HG03095 (cell line): ENCODE measurements at regions not wholly inside any gene's neighbourhood (a gene's known extent, or its start where the extent isn't known, plus 50 kb on each side); places are given as distances from the start of the nearest gene placed in this dataset.
"Not testable (repeated sequence)": the region's sequence is repeated elsewhere in the genome, so short reads cannot be mapped to it uniquely, and the experiment has no call there.

Source experiments
- ATAC-seq: cut with Tn5 transposase; IDR thresholded peaks from one replicate; pipeline ENCODE4 v1.9.1; 2021; ENCODE audit warnings: moderate library complexity; ENCODE audit not compliant: unreplicated experiment

DNA sequence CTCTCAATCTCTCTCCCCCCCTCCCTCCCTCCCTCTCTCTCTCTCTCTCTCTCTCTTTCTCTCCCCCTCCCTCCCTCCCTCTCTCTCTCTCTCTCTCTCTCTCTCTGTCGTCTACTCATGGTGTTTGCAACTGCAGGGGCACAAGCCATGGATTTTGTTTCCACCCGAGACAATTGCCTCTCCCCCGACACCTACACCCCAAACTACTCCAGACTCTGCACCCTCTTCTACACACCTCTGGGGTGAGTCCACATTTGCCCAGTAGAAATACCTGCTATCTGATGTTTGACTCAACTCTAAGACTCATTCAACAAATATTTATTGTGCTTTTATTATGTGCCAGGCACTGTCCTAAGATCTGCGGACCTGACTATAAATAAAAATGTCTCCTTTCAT lies 93.7 kb downstream of the TMEM17 start:
- ATAC-seq, result no peak

DNA sequence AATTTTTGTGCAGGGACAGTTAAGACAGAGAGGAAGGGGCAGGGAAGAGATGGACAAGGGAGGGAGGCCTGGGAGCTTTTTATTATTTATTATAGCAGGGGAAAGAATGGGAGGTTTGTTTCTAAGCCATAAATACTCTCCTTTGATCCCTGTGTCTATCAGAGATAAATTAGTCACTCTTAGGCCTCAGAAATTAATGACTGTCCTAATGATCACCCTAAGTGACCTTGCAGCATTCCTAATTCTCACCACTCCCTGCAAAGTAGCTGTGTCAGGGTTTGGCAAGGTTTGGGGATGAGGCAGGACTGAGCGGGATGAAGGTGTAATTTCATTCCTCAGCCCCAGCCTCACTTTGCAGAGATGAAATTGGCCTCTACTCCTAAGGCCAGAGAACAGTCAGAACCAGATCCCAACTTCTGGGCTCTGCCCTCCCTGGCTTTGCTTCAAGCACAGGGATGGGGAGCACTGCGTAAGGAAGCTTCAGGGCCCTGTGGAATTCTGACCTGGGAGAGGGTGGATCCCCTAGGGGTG lies 95.0 kb downstream of the TMEM17 start:
- ATAC-seq, result no peak

DNA sequence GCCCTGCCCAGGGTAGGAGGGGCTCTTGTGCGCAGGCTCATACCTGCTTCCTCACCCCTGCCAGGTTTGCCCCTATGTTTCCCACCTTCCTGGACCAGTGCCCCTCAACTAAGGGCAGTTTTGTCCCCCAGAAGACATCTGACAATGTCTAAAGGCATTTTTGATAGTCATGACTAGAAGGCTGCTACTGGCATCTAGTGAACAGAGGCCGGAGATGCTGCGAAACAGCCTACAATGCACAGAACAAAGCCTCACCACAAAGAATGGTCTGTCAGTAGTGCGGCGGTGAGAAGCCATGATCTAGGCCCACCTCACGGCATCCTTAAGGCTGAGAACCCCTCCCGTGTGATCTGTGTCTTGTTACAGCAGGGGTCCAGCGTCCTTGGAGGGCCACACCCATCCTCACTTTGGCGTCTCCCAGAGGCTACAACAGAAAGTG lies 96.0 kb downstream of the TMEM17 start:
- ATAC-seq, result no peak

DNA sequence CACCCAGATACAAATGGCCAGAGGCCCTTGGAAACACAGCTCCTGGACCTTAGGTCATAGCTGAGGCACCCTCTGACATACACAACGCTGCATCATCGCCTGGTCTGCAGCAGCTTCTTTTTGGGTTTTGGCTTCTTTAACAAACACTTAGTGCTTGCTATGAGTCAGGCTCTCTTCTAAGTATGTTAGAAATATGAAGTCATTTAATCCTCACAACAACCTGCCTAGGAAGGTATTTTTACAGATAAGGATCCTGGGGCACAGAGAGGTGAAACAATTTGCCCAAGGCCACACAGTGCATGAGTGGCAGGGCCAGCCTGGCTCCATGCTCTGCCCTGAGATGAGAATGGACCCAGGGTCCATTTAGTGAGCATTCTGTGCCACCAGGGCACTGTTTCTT lies 96.6 kb downstream of the TMEM17 start:
- no peak for ATAC-seq

DNA sequence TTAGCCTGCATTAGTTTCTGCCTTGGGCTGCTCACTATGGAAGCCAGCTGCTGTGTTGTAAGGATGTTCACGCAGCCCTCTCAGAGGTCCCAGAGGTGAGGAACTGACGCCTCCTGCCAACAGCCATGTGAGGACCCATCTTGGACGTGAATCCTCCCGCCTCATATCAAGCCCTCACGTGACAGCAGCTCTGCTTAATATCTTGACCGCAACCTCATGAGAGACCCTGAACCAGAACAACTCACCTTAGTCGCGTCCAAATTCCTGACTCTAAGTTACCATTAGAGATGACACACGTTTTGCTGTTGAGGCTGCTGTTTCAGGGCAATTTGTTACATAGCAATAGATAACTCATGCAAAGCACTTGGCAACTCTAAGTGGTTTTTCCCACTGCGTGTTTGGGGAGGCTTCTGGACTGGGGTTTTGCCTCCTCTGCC lies 97.7 kb downstream of the TMEM17 start:
- ATAC-seq, result no peak

DNA sequence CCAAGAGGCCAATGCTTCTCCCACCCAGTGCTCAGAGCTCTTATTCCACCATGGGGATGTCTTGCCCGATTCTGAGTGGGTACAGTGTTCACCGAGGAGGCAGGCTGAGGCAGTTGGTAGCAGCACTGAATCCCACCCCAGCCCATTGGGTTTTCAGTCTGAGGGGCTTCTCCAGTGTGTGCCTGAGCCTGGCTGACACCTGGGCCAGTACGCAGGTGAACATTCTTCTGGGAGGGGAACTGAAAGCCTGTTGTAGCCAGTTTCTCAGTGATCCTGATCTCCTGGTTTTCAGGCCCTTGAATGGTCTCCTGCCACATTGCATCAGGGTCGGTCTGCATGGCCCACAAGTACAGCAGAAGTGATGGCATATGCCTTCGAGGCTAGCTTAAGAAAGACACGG lies 98.2 kb downstream of the TMEM17 start:
- ATAC-seq, result no peak

DNA sequence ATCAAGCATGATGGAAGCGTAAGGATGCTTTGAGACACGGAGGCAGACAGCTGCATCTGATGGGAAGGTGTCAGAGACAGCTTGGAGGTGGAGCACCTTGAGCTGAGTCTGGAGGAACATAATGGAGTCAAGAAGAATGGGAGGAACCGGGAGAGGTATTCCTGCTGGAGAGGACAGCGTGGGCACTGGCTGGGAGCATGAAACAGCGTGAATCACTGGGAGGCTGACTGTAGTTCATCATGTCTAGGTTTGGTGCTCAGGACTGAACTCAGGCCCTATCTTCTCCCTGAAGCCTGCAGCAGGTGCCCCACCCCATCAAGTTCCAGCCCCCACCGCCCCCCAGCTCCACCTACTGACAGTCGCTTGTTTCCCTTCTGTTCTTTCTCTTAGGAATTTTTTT lies 98.6 kb downstream of the TMEM17 start:
- no peak for ATAC-seq

DNA sequence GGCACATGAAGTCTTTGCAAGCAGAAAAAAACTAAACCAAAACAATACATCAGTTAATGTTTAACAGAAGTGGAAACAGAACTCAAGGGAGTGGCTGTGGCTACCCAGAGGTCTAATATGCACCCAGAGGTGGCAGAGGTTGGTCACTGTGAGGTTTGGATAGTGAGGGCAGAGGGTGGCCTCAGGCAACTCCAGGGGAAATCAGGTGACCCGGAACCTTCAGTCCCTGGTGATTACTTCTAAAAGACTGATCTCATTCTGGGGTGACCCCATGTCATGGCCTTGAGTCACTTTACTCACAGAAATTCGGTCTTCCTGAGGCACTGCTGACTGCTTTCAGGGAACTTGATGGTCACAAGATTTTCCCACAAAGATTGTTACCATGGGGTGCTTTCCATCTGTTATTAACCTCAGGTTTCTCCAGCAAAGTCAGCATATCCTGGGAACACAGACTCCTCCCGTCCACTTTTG lies 99.4 kb downstream of the TMEM17 start:
- no peak for ATAC-seq

DNA sequence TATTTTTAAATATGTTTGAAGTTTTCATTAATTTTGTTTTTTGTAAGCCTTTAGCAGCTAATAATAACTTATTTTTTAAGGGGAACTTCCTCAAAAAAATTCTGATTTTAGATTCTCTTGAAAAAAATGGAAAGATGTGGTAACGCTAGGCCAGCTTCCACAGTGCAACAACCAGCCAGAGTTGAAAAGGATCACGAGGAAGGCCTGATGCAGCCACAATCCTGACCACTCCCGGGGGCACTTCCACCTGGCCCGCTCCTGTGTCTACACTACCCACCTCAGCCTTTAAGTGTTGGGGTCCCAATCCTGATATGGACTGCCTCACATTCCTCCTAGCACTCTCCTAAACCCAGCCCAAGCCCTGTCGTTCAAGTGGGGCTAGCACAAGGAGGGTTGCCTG lies 101.1 kb downstream of the TMEM17 start:
- no peak for ATAC-seq

DNA sequence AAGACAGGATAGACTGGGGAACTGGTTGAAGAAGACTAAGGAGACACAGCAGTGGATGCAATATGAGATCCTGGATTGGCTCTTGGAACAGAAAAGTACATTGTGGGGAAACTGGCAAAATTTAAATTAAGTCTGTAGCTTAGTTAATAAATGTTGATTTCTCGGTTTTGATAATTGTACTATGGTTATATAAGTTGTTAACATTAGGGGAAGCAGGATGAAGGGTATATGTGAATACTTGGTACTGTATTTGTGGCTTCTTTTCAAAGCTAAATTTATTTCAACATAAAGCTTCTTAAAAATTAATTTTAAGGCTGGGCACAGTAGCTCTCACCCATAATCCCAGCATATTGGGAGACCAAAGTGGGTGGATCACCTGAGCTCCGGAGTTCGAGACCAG lies 103.8 kb downstream of the TMEM17 start:
- no peak for ATAC-seq

DNA sequence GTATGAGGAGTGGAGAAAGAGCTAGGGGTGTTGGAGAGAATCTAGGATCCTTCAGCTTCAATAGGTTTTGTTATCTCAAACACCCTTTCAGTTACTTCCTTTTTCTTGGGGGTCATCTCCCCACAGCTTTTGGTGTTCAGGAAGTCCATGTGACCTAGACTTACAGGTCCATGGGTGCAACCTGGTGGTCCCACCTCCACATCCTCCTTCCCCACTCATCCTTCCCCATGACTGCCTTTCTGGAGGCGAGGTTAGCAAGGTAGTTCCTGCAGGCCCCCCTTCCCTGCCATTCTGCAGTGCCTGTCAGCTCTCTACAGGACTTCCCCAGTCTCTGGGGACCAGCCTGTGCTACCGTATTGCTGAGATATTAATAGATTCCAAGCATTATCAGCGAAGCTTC lies 107.6 kb downstream of the TMEM17 start:
- ATAC-seq, result no peak

DNA sequence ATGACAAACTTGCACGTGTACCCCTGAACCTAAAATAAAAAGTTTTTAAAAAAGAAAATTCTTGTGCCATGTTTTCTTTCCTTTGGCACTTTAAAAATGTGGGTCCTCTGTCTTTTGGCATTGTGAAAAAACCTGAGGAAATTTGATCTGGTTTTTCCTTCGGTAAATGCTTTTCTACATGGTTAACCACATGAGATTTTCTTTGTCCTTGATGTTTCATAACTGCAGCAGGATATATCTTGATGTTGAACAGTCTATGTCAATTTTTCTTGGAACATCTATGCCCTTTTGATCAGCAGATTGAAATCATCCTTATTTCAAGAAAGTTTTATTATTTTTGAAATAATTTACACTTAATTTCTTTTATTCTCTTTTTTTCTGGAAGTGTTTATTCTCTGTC lies 109.1 kb downstream of the TMEM17 start:
- no peak for ATAC-seq

DNA sequence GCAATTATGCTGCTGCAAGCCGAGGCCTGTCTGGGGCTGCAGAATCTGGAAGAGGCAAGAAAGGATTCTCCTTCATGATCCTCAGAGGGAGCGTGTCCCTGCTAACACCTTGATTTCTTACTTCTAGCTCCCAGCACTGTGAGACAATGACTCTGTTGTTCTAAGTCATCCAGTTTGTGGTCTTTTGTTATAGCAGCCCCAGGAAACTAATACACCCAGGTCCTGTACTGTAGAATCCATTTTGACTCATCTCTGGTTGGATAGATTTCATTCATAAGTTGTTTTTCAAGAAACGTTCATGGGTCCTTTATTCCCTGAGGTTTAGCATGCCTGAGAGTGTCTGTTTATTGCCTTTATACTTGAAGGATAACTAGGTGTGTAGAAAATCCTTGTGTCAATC lies 112.7 kb downstream of the TMEM17 start:
- ATAC-seq, result no peak

DNA sequence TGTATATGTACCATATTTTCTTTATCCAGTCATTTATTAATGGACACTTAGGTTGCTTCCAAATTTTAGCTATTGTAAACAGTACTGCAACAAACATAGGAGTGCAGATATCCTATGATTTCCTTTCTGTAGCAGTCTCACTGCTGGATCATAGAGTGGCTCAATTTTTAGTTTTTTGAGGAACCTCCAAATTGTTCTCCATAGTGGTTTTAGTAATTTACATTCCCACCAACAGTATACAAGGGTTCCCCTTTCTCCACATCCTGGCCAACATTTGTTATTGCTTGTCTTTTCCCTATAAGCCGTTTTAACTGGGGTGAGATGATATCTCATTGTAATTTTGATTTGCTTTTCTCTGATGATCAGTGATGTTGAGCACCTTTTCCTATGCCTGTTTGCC lies 114.3 kb downstream of the TMEM17 start:
- no peak for ATAC-seq

DNA sequence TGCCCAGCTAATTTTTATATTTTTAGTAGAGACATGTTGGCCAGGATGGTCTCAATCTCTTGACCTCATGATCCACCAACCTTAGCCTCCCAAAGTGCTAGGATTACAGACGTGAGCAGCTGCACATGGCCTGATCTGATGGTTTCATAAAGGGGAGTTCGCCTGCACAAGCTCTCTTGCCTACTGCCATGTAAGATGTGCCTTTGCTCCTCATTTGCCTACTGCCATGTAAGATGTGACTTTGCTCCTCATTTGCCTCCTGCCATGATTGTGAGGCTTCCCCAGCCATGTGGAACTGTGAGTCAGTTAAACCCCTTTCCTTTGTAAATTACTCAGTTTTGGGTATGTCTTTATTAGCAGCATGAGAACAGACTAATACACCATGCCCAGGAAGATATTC lies 119.6 kb downstream of the TMEM17 start:
- not testable (repeated sequence) for ATAC-seq

DNA sequence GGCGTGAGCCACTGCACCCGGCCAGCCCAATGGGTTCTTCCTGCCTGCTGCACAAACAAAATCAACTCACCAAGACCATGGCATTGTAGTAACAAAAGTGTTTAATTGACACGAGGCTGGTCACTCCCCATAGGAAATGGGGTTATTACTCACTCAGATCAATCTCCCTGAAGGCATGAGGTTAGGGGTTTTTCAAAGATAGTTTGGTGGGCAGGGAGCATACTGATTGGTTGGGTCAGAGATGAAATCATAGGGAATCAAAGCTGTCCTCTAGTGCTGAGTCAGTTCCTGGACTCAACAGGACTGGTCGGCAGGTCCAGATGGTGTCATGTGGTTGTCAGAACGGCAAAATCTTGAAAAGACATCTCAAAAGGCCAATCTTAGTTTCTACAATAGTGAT lies 122.1 kb downstream of the TMEM17 start:
- ATAC-seq, result no peak

DNA sequence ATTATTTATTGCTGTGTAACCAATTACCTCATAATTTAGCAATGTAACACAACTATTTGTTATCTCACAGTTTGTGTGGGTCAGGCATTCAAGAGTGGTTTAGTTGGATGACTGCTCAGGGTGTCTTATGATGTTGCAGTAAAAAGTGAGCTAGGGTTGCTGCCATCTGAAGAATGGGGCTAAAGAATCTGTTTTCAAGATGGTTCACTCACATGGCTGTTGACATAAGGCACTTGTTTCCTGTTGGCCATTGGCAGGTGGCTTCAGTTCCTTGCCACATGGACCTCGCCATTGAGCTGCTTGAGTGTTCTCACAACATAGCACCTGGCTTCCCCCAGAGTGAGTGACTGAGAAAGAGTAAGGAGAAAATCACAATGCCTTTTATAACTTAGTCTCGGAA lies 123.2 kb downstream of the TMEM17 start:
- ATAC-seq, result no peak

DNA sequence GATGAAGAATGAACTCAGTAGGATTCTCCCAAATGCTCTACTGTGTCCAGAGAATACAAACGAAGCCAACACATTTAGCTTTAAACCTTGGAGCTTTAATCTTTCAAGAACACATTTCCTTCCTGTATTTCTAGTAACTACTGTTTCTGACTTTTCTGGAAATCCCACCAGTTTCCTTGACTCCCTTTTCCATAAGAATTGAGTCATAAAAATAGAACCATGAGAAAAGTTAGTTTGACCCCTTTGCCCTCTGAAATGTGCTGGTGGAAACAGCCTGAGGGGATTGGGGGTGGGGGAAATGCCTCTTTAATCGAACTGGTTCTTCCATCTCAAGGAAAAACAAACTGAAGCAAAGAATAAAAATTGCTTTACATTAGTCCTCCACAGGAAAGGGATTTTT lies 123.9 kb downstream of the TMEM17 start:
- ATAC-seq, result no peak

DNA sequence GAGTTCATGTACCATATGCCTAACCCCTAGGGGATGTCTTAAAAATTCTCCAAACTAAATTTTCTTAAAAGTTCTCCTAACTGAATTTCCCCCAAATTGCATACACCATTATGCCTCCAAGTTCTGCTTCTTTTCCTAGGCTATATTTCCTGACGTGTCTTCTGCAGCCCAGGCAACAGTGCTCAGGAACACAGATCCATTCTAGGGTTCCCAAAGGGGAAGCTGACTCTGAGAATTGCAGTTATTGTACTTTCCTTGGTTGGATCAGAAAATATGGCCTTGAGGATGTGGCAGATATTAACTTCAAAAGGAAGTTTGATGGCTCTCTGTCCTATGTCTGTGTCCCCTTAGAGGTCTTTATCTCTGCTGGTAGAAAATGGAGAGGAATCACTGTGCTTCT lies 124.3 kb downstream of the TMEM17 start:
- ATAC-seq, result no peak

DNA sequence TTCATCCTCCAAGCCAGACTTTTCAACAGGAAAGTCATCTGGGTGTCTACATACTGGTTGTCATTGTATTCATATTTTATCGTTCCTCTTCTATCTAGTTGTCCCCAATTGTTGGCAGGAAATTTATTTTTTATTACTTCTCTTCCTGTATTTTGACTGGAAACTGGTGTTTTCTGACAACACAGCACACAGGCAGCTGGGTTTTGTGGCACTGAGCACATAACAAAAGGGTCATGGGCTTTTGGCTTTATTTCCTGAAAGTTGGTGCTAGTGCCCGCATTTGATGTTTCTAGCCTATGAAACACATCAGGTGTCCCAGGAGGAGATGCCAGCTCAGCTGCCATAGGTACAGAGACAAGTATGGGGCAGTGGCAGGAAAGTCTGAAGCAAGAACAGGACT lies 126.4 kb downstream of the TMEM17 start:
- no peak for ATAC-seq

DNA sequence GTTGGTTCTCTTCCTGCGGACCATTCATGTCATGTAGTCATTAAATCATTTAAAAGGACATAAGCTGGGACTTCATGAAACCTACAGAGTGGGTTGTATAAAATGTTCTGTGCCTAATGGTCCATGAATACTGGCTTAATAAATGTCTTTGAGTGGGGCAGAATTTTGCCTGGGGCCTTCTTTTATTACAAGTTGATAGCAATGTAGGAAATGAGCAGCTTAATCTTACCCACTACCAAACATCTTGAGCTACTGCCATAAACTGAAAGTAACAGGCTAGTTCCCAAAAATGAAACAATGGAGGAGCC lies 130.9 kb downstream of the TMEM17 start:
- ATAC-seq, result no peak

DNA sequence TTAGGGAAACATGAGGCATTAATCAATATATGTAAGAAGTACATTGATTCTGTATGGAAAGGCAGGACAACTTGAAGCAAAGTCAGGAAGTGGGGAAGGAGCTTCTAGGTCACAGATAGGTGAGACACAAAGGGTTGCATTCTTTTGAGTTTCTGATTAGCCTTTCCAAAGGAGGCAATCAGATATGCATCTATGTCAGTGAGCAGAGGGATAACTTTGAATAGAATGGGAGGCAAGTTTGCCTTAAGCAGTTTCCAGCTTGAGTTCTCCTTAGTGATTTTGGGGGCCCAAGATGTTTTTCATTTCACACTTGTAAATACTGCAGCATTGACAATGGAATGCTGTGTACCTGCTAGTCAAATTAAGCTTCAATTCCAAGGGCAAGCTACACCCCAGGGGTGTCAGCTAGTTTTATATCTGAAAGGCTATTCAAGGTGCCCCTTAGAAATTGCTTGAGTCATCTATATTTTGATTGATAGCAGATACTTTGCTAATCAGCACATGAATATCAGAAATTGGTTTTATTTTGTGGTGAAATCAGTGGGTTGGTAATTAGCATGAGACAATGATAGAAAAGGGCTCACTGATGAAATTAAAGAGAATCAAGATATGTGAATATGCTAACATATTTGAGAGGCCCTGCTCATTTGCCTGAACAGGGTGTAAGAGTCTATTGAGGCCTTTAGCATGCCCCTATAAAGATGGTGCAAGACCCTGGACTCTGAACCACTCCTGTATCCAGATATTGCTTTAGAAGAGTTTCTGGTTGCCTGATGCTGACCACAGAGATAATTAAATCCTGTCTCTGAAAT lies 131.5 kb downstream of the TMEM17 start:
- no peak for ATAC-seq

DNA sequence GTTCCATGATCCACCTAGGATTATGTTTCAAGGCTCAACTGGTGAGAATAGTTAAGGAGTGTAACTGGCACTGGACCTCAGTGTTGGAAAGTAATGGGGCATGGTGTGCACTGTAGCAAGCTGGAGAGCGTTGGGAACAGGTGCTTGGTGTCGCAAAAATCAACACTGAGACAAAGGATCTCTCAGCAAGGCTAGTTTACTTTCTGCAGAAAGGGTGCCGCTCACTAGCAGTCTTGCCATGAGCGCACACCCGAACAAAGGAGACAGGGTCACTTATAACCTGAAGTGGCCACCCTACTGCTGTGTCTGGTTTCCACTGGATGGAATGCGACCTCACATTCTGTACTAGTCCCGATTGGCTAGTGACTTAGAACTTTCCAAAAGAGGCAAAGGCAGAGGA lies 133.2 kb downstream of the TMEM17 start:
- no peak for ATAC-seq
